Sigmoid colon (tissue), 6 donors: ENCODE measurements at regions not wholly inside any gene's neighbourhood (a gene's known extent, or its start where the extent isn't known, plus 50 kb on each side); places are given as distances from the start of the nearest gene placed in this dataset.

Experiments used
- DNase-seq: peaks from one replicate; pipeline ENCODE4 v3.0.0-alpha.2; 2019
- H3K27ac ChIP-seq, 4 donors: fragments of 200-600 bp; sonication (generic); one replicate each; pipeline ENCODE4 v1.5.1; 2016 to 2019; ENCODE audit warnings: mild to moderate bottlenecking in 1 of 4
- H3K27me3 ChIP-seq, 3 donors: fragments of 200-600 bp; sonication (generic); one replicate each; pipeline ENCODE4 v1.5.1; 2019; ENCODE audit warnings: mild to moderate bottlenecking in 1 of 3
- H3K36me3 ChIP-seq, 4 donors: fragments of 200-600 bp; sonication (generic); one replicate each; pipeline ENCODE4 v1.5.1; 2016 to 2019
- H3K4me1 ChIP-seq, 4 donors: fragments of 200-600 bp; sonication (generic); one replicate each; pipeline ENCODE4 v1.5.1; 2017 to 2019
- H3K4me3 ChIP-seq, 4 donors: fragments of 200-600 bp; sonication (generic); one replicate each; pipeline ENCODE4 v1.5.1; 2017 to 2019; ENCODE audit warnings: mild to moderate bottlenecking in 2 of 4, moderate library complexity in 1 of 4
- H3K9me3 ChIP-seq, 4 donors: fragments of 200-600 bp in 3 of 4; sonication (generic) in 3 of 4; one replicate each; pipeline versions ENCODE4 v1.5.1 to v1.6.1; 2013 to 2019
- CTCF ChIP-seq, 4 experiments: fragments of 450-650 bp in 3 of 4; fragments of 200-600 bp in 1 of 4; IDR thresholded peaks; one replicate each; pipeline ENCODE4 v1.5.1; 2016 to 2019; ENCODE audit warnings: antibody characterized with exemption in 4 of 4, mild to moderate bottlenecking in 3 of 4, moderate library complexity in 2 of 4
- EP300 ChIP-seq, 4 donors: sonication (generic); formaldehyde crosslinking; IDR thresholded peaks; one replicate each; pipeline ENCODE4 v1.6.1; 2017; ENCODE audit warnings: antibody characterized with exemption in 4 of 4
- POLR2A ChIP-seq, 2 donors: fragments of 450-650 bp; IDR thresholded peaks; one replicate each; pipeline ENCODE4 v1.6.1; 2016; ENCODE audit warnings: antibody characterized with exemption in 2 of 2, mild to moderate bottlenecking in 2 of 2, moderate library complexity in 2 of 2
- POLR2AphosphoS5 ChIP-seq, 4 donors: sonication (generic); formaldehyde crosslinking; IDR thresholded peaks; one replicate each; pipeline ENCODE4 v1.6.1; 2017; ENCODE audit warnings: antibody characterized with exemption in 4 of 4
- WGBS, 2 donors: extraction: QIAGEN DNeasy Blood & Tissue Kit; methylation state at CpG; one replicate each; pipeline ENCODE4 v1.1.7; 2013; 5-methylcytosine and 5-hydroxymethylcytosine counted together
- intact Hi-C: fragments of 100-400 bp; cut with DNase I; formaldehyde crosslinking; loops from one replicate; pipeline ENCODE4 v1.15.1; 2023
- donor health status: healthy with polysubstance abuse.
- donor health status: healthy.

DNA sequence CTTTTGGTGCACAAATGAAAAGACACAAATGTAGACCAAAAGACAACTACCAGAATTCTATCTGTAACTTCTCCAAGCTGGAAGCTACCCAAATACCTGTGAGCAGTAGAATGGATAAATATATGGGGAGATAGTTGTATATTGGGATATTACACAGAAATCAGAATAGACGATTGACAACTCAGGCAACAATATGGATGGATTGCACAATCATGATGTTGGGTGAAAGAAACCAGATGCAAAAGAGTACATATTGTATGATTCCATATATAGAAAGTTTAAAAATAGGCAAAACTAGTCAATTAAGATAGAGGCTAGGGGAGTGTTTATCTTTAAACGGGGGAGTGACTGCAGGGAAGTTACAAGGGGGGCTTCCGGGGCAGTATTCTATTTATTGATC lies 77.5 kb upstream of the NKD1 start:
- WGBS, 2 donors = 82 to 84% methylated on average over 3 of the region's 3 CpGs
- DNase-seq = no peak
- peaks cover 0 to 11% (median 9%) of the 10 kb centered on the region in 4 donors for H3K4me1 ChIP-seq
- H3K27me3 ChIP-seq = peaks cover 3 to 11% (median 4%) of the 10 kb centered on the region in 3 donors
- TF ChIP-seq EP300 (IDR thresholded peaks at IDR 0.05) (no peak), CTCF (IDR thresholded peaks at IDR 0.05) (no peak), POLR2AphosphoS5 (IDR thresholded peaks at IDR 0.05) (no peak), POLR2A (IDR thresholded peaks at IDR 0.05) (no peak)
- intact Hi-C loops = no loop called here
- H3K27ac ChIP-seq = no peak overlapping the region
- H3K36me3 ChIP-seq = no peaks in the 10 kb centered on the region
- H3K4me3 ChIP-seq = no peak overlapping the region
- H3K9me3 ChIP-seq = no peaks in the 10 kb centered on the region

- Histone ChIP-seq H3K27ac (no peak overlapping the region), H3K27me3 (peaks cover 3 to 11% (median 4%) of the 10 kb centered on the region in 3 donors), H3K4me3 (no peak overlapping the region), H3K4me1 (peaks cover 0 to 11% (median 9%) of the 10 kb centered on the region in 4 donors), H3K9me3 (no peaks in the 10 kb centered on the region), H3K36me3 (no peaks in the 10 kb centered on the region)
- no peak for DNase-seq
- intact Hi-C loops = loop anchor here (5.0 kb wide), 1 partner anchor 88 kb away; no protein-coding TSS in a partner anchor
- 82 to 85% methylated on average over 18 of the region's 18 CpGs for WGBS, 2 donors
- TF ChIP-seq CTCF (IDR thresholded peaks at IDR 0.05) = no peak
- no peak for TF ChIP-seq POLR2A (IDR thresholded peaks at IDR 0.05)
- no peak for TF ChIP-seq EP300 (IDR thresholded peaks at IDR 0.05)
Observed at GRCh38 chr16:50469744-50470321, 78.4 kb upstream of the NKD1 start.

GRCh38 chr16:50469121-50469743 lies 79.0 kb upstream of the NKD1 start:
- intact Hi-C loops = loop anchor here (5.0 kb wide), 1 partner anchor 87 kb away; no protein-coding TSS in a partner anchor
- no peak overlapping the region for H3K27ac ChIP-seq
- H3K36me3 ChIP-seq = no peaks in the 10 kb centered on the region
- H3K4me3 ChIP-seq = no peak overlapping the region
- H3K4me1 ChIP-seq = peaks cover 0 to 11% (median 9%) of the 10 kb centered on the region in 4 donors
- no peaks in the 10 kb centered on the region for H3K9me3 ChIP-seq
- DNase-seq = peak; percentile 35
- TF ChIP-seq POLR2AphosphoS5 (IDR thresholded peaks at IDR 0.05) (no peak), CTCF (IDR thresholded peaks at IDR 0.05) (no peak), EP300 (IDR thresholded peaks at IDR 0.05) (no peak), POLR2A (IDR thresholded peaks at IDR 0.05) (no peak)
- WGBS, 2 donors = 50 to 71% methylated on average over 2 of the region's 2 CpGs
- peaks cover 3 to 11% (median 4%) of the 10 kb centered on the region in 3 donors for H3K27me3 ChIP-seq

DNA sequence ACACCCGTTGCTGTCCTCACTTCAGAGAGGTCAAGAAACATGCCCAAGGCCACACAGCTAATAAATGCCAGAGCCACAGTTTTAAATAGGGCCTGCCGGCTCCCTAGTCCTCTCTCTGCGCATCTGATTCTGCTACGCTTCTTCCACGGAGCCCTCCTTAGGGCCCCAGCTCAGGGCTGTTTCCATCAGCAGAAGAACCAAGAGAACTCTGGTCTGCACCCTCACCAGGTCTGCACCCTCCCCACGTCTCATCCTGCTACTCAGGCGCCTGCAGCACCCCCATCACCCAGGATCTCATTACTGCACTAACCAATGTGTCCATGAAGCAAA lies 79.5 kb upstream of the NKD1 start:
- WGBS, 2 donors = 67 to 79% methylated on average over 7 of the region's 7 CpGs
- no peak for TF ChIP-seq EP300 (IDR thresholded peaks at IDR 0.05)
- TF ChIP-seq POLR2A (IDR thresholded peaks at IDR 0.05) = no peak
- TF ChIP-seq CTCF (IDR thresholded peaks at IDR 0.05) = no peak
- TF ChIP-seq POLR2AphosphoS5 (IDR thresholded peaks at IDR 0.05) = no peak
- Histone ChIP-seq H3K9me3 (no peaks in the 10 kb centered on the region), H3K4me1 (peaks cover 0 to 11% (median 9%) of the 10 kb centered on the region in 4 donors), H3K27ac (no peak overlapping the region), H3K36me3 (no peaks in the 10 kb centered on the region), H3K27me3 (peaks cover 3 to 11% (median 4%) of the 10 kb centered on the region in 3 donors), H3K4me3 (no peak overlapping the region)
- DNase-seq = no peak
- intact Hi-C loops = loop anchor here (5.0 kb wide), 1 partner anchor 86 kb away; no protein-coding TSS in a partner anchor
